Mucosa of gallbladder (tissue), 1 donor: ENCODE measurements at regions not wholly inside any gene's neighbourhood (a gene's known extent, or its start where the extent isn't known, plus 50 kb on each side); places are given as distances from the start of the nearest gene placed in this dataset.
A peak's percentile ranks its signal among the peaks of the same experiment; 100 is the strongest.
"Not testable (repeated sequence)": the region's sequence is repeated elsewhere in the genome, so short reads cannot be mapped to it uniquely, and the experiment has no call there.

ENCODE experiments used
- DNase-seq: peaks from one replicate; pipeline ENCODE4 v3.0.0-alpha.2; 2020; ENCODE audit warnings: low spot score
- donor health status: DM: no; HTN: no; CAD: no.

- no peak for DNase-seq
Observed at GRCh38 chr10:3270577-3271316, 98.2 kb upstream of the PITRM1 start.

- DNase-seq, result no peak
Observed at GRCh38 chr10:3268025-3268424, 95.4 kb upstream of the PITRM1 start.

GRCh38 chr10:3265088-3265487, 92.5 kb upstream of the PITRM1 start:
- no peak for DNase-seq

- DNase-seq, result no peak
Observed at GRCh38 chr10:3264161-3264761, 91.7 kb upstream of the PITRM1 start.

GRCh38 chr10:3263747-3264146, 91.2 kb upstream of the PITRM1 start:
- DNase-seq, result no peak

GRCh38 chr10:3263082-3263481, 90.5 kb upstream of the PITRM1 start:
- no peak for DNase-seq

- DNase-seq, result no peak
Observed at GRCh38 chr10:3261921-3262320, 89.3 kb upstream of the PITRM1 start.

- DNase-seq, result no peak
Observed at GRCh38 chr10:3260066-3260834, 87.7 kb upstream of the PITRM1 start.

GRCh38 chr10:3259499-3259898, 86.9 kb upstream of the PITRM1 start:
- no peak for DNase-seq

GRCh38 chr10:3258394-3258793, 85.8 kb upstream of the PITRM1 start:
- no peak for DNase-seq

GRCh38 chr10:3255616-3256015, 83.0 kb upstream of the PITRM1 start:
- no peak for DNase-seq

GRCh38 chr10:3255075-3255474, 82.5 kb upstream of the PITRM1 start:
- DNase-seq, result no peak

GRCh38 chr10:3253974-3254373, 81.4 kb upstream of the PITRM1 start:
- DNase-seq, result not testable (repeated sequence)

GRCh38 chr10:3251172-3251571, 78.6 kb upstream of the PITRM1 start:
- no peak for DNase-seq

- no peak for DNase-seq
Observed at GRCh38 chr10:3249307-3249889, 76.8 kb upstream of the PITRM1 start.

- DNase-seq, result peak; percentile 26
Observed at GRCh38 chr10:3248526-3249306, 76.1 kb upstream of the PITRM1 start.

- no peak for DNase-seq
Observed at GRCh38 chr10:3245395-3245794, 72.8 kb upstream of the PITRM1 start.

GRCh38 chr10:3241967-3242650, 69.5 kb upstream of the PITRM1 start:
- no peak for DNase-seq

- DNase-seq, result no peak
Observed at GRCh38 chr10:3241274-3241921, 68.8 kb upstream of the PITRM1 start.
